NT2/D1 (cell line): ENCODE measurements at regions not wholly inside any gene's neighbourhood (a gene's known extent, or its start where the extent isn't known, plus 50 kb on each side); places are given as distances from the start of the nearest gene placed in this dataset.

Experiments
- SUZ12 ChIP-seq: IDR thresholded peaks from 2 replicates; pipeline ENCODE4 v1.6.1; 2011; ENCODE audit not compliant: insufficient read length, insufficient read depth; ENCODE audit errors: extremely low read depth
- YY1 ChIP-seq: IDR thresholded peaks from 2 replicates; pipeline ENCODE4 v1.6.1; 2011; ENCODE audit not compliant: insufficient read length, insufficient read depth
- ZNF274 ChIP-seq: IDR thresholded peaks from 2 replicates; pipeline ENCODE4 v1.6.1; 2011; ENCODE audit warnings: mild to moderate bottlenecking, low read depth, low read length

- TF ChIP-seq YY1 (no peak), ZNF274 (no peak), SUZ12 (no peak)
Observed at GRCh38 chr11:37643968-37644367, 1045.9 kb upstream of the RAG2 start.
